Tibial nerve (tissue), 4 donors: ENCODE measurements at regions not wholly inside any gene's neighbourhood (a gene's known extent, or its start where the extent isn't known, plus 50 kb on each side); places are given as distances from the start of the nearest gene placed in this dataset.
"Not testable (repeated sequence)": the region's sequence is repeated elsewhere in the genome, so short reads cannot be mapped to it uniquely, and the experiment has no call there.

ENCODE experiments used
- DNase-seq, 2 donors: peaks; one replicate each; pipeline ENCODE4 v3.0.0-alpha.2; 2019; ENCODE audit warnings: low spot score in 2 of 2
- H3K27ac ChIP-seq, 4 donors: fragments of 200-600 bp; sonication (generic) in 3 of 4; one replicate each; pipeline ENCODE4 v1.5.1; 2017 to 2019; ENCODE audit warnings: mild to moderate bottlenecking in 1 of 4
- H3K27me3 ChIP-seq, 2 donors: fragments of 200-600 bp; sonication (generic) in 1 of 2; one replicate each; pipeline versions ENCODE4 v1.5.1 to v1.6.0; 2017 to 2019
- H3K36me3 ChIP-seq, 3 donors: fragments of 200-600 bp; sonication (generic); one replicate each; pipeline ENCODE4 v1.5.1; 2018 to 2019
- H3K4me1 ChIP-seq, 4 donors: fragments of 200-600 bp; sonication (generic) in 3 of 4; one replicate each; pipeline ENCODE4 v1.5.1; 2017 to 2019
- H3K4me3 ChIP-seq, 4 donors: fragments of 200-600 bp; sonication (generic) in 3 of 4; one replicate each; pipeline ENCODE4 v1.5.1; 2017 to 2019; ENCODE audit warnings: mild to moderate bottlenecking in 1 of 4, moderate library complexity in 1 of 4
- H3K9me3 ChIP-seq, 4 donors: fragments of 200-600 bp; sonication (generic) in 3 of 4; one replicate each; pipeline ENCODE4 v1.5.1; 2017 to 2019
- CTCF ChIP-seq, 5 experiments: fragments of 200-600 bp in 3 of 5; fragments of 450-650 bp in 2 of 5; sonication (generic) in 3 of 5; IDR thresholded peaks; one replicate each; pipeline ENCODE4 v1.5.1; 2016 to 2019; ENCODE audit warnings: antibody characterized with exemption in 5 of 5, mild to moderate bottlenecking in 3 of 5, moderate library complexity in 2 of 5
- EP300 ChIP-seq, 2 donors: sonication (generic); formaldehyde crosslinking; IDR thresholded peaks; one replicate each; pipeline ENCODE4 v1.6.1; 2017; ENCODE audit warnings: antibody characterized with exemption in 2 of 2, mild to moderate bottlenecking in 1 of 2
- POLR2A ChIP-seq, 2 donors: fragments of 450-650 bp; IDR thresholded peaks; one replicate each; pipeline ENCODE4 v1.6.1; 2017; ENCODE audit warnings: antibody characterized with exemption in 2 of 2, mild to moderate bottlenecking in 2 of 2, moderate library complexity in 2 of 2
- WGBS, 2 donors: methylation state at CpG; one replicate each; pipeline ENCODE4 v1.1.5; 2018; 5-methylcytosine and 5-hydroxymethylcytosine counted together

DNA sequence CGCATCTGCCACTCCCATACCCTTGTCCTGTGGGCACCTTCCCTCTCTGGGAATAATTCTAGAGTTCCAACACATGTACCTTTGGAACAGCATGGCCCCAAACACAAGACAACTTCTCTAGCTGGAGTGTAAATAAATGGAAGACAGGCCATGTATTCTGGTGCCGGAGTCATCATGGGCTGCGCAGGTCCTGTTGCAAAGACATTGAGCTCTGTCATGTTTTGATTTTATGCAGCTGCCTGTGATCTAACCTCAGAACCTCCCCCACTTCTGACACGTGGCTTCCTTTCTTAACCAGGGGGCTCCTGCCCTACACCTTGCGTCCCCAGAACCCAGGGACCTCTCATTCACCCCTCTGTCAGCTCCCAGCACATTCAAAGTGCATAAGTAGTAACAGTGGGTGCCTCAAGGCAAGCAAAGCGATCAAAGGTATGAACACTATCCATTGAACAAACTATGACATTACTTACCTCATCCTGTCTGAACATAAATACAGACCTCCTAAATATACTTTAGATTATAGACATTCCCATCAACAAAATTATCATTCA is 219.9 kb downstream of the FGFR2 start:
- Histone ChIP-seq H3K4me1 (no peaks in the 10 kb centered on the region), H3K27me3 (no peaks in the 10 kb centered on the region), H3K9me3 (no peaks in the 10 kb centered on the region), H3K4me3 (no peak overlapping the region), H3K27ac (no peak overlapping the region), H3K36me3 (no peaks in the 10 kb centered on the region)
- WGBS, 2 donors, result 72 to 82% methylated on average over 6 of the region's 6 CpGs
- DNase-seq, result no peak
- no peak for TF ChIP-seq EP300 (IDR thresholded peaks at IDR 0.05)
- no peak for TF ChIP-seq CTCF (IDR thresholded peaks at IDR 0.05)
- no peak for TF ChIP-seq POLR2A (IDR thresholded peaks at IDR 0.05)

- TF ChIP-seq POLR2A (IDR thresholded peaks at IDR 0.05) (no peak), CTCF (IDR thresholded peaks at IDR 0.05) (no peak), EP300 (IDR thresholded peaks at IDR 0.05) (no peak)
Measured at GRCh38 chr10:121379013-121379412, 219.2 kb downstream of the FGFR2 start.

GRCh38 chr10:121380211-121380610 is 218.0 kb downstream of the FGFR2 start:
- no peak for DNase-seq
- 68 to 70% methylated on average over 3 of the region's 3 CpGs for WGBS, 2 donors
- H3K9me3 ChIP-seq, result no peaks in the 10 kb centered on the region
- no peak overlapping the region for H3K4me3 ChIP-seq
- no peaks in the 10 kb centered on the region for H3K27me3 ChIP-seq
- H3K27ac ChIP-seq, result no peak overlapping the region
- no peak for TF ChIP-seq POLR2A (IDR thresholded peaks at IDR 0.05)
- H3K36me3 ChIP-seq, result no peaks in the 10 kb centered on the region
- no peaks in the 10 kb centered on the region for H3K4me1 ChIP-seq

More at GRCh38 chr10:121379013-121379412, 219.2 kb downstream of the FGFR2 start:
- no peaks in the 10 kb centered on the region for H3K9me3 ChIP-seq
- H3K4me1 ChIP-seq, result no peaks in the 10 kb centered on the region
- no peak overlapping the region for H3K27ac ChIP-seq
- H3K4me3 ChIP-seq, result no peak overlapping the region
- H3K36me3 ChIP-seq, result no peaks in the 10 kb centered on the region
- 77 to 82% methylated on average over 3 of the region's 3 CpGs for WGBS, 2 donors
- H3K27me3 ChIP-seq, result no peaks in the 10 kb centered on the region
- DNase-seq, result no peak

- H3K4me1 ChIP-seq, H3K9me3 ChIP-seq, DNase-seq, H3K36me3 ChIP-seq, H3K27me3 ChIP-seq, H3K27ac ChIP-seq, H3K4me3 ChIP-seq: not testable (repeated sequence)
- 94 to 98% methylated on average over 17 to 29 of the region's 33 CpGs for WGBS, 2 donors
Measured at GRCh38 chr10:121382029-121382520, 216.2 kb downstream of the FGFR2 start.

DNA sequence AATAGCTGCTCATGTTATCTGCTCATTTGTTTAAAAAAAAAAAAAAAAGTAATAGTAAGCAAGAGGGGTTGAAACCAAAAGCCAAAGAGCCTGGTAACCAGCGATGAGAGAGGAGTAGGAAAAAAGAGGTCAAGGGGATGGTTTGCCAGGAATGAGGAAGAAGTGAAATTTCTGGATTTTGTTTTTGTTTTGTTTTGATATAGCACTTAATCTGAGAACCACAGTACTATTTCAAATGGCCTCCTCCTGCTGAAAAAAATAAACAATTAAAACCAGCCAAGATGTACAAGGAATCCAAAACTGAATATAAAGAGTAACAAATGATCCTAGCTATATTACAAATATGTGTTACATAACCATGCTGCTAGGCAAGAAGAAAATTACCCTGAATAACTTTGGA is 213.1 kb downstream of the FGFR2 start:
- no peak for TF ChIP-seq CTCF (IDR thresholded peaks at IDR 0.05)
- no peak for TF ChIP-seq POLR2A (IDR thresholded peaks at IDR 0.05)
- TF ChIP-seq EP300 (IDR thresholded peaks at IDR 0.05), result no peak
- WGBS, 2 donors, result 65 to 67% methylated on average over 1 of the region's 1 CpG
- Histone ChIP-seq H3K9me3 (no peaks in the 10 kb centered on the region), H3K36me3 (no peaks in the 10 kb centered on the region), H3K4me3 (no peak overlapping the region), H3K27ac (no peak overlapping the region), H3K4me1 (no peaks in the 10 kb centered on the region), H3K27me3 (no peaks in the 10 kb centered on the region)
- DNase-seq, result no peak

DNA sequence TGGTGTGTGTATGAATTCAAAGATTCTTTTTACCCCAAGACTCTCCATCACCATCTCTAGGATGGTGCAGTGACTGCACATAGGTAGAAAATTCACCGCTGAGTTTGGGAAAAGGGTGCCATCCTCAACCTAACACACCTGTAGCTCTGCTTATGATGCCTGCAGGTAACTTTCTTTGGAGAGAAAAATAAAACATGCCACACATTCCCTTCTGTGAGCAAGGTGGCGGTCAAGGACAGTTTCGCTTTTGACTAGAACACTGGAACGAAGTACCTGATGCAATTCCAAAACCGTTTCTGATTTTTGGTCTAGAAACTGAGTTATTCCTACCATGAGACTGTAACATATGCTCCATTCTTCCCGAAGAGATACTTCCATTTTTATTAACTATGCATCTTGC is 205.6 kb downstream of the FGFR2 start:
- H3K27me3 ChIP-seq, result no peaks in the 10 kb centered on the region
- 85 to 86% methylated on average over 6 of the region's 6 CpGs for WGBS, 2 donors
- H3K27ac ChIP-seq, result no peak overlapping the region
- H3K4me1 ChIP-seq, result no peaks in the 10 kb centered on the region
- no peak overlapping the region for H3K4me3 ChIP-seq
- H3K9me3 ChIP-seq, result no peaks in the 10 kb centered on the region
- H3K36me3 ChIP-seq, result no peaks in the 10 kb centered on the region
- no peak for DNase-seq
- TF ChIP-seq CTCF (IDR thresholded peaks at IDR 0.05) (no peak), POLR2A (IDR thresholded peaks at IDR 0.05) (no peak), EP300 (IDR thresholded peaks at IDR 0.05) (no peak)
